A549 (cell line): ENCODE measurements at regions not wholly inside any gene's neighbourhood (a gene's known extent, or its start where the extent isn't known, plus 50 kb on each side); places are given as distances from the start of the nearest gene placed in this dataset.
A peak's percentile ranks its signal among the peaks of the same experiment; 100 is the strongest.

Experiments
- CTCF ChIP-seq: fragments of >200 bp; sonication (Bioruptor Twin); formaldehyde crosslinking; IDR thresholded peaks from 3 replicates; pipeline ENCODE4 v1.5.1; 2016
- ESRRA ChIP-seq: fragments of 150-350 bp; IDR thresholded peaks from 2 replicates; pipeline ENCODE4 v1.6.1; 2014; ENCODE audit warnings: mild to moderate bottlenecking, low read length, borderline replicate concordance
- NPAS2 ChIP-seq: fragments of 250-450 bp; sonication (Bioruptor Pico); IDR thresholded peaks from 2 replicates; pipeline ENCODE4 v1.8.0; 2022; ENCODE audit warnings: mild to moderate bottlenecking, moderate library complexity, borderline replicate concordance

GRCh38 chr20:19886661-19887288 is 128.7 kb downstream of the RIN2 start:
- TF ChIP-seq ESRRA (no peak), CTCF (peak; percentile 49), NPAS2 (CRISPR knock-in tag) (no peak)
